ENCODE measurements at regions not wholly inside any gene's neighbourhood (a gene's known extent, or its start where the extent isn't known, plus 50 kb on each side); places are given as distances from the start of the nearest gene placed in this dataset.

GRCh38 chr6:127031511-127031910 lies 87.0 kb upstream of the RSPO3 start:
- BruUV-seq (replicated peaks) = no TSS peak
- Histone ChIP-seq H3K27me3 (ENCODE audit: insufficient read depth, low read length) (no peaks in the 10 kb centered on the region), H3K36me3 (ENCODE audit: control insufficient read depth in 1 of 2, insufficient read depth in 2 of 2, low read length in 2 of 2) (no peaks in the 10 kb centered on the region), H3K4me3 (replicated peaks in 1 of 2; ENCODE audit: low read depth in 1 of 2, low read length in 2 of 2) (no peak overlapping the region), H3K79me2 (ENCODE audit: insufficient read depth, low read length) (no peaks in the 10 kb centered on the region), H3K4me1 (ENCODE audit: control insufficient read depth in 1 of 2, insufficient read depth in 2 of 2, low read length in 2 of 2) (peaks cover 2 to 5% of the 10 kb centered on the region in 2 experiments), H4K20me1 (ENCODE audit: insufficient read depth) (no peaks in the 10 kb centered on the region), H3K9me3 (ENCODE audit: control insufficient read depth in 1 of 2, insufficient read depth in 1 of 2, low read depth in 1 of 2, low read length in 2 of 2) (no peaks in the 10 kb centered on the region), H3K9me2 (ENCODE audit: insufficient read depth) (no peaks in the 10 kb centered on the region; the same call in 1 of the 2 replicates), H3K4me2 (ENCODE audit: low read length) (no peak overlapping the region), H3K9ac (ENCODE audit: low read length) (no peak overlapping the region), H2AFZ (ENCODE audit: low read depth, low read length, poor library complexity, severe bottlenecking) (no peak overlapping the region), H3K27ac (ENCODE audit: low read depth, low read length) (no peak overlapping the region)
- DNase-seq (ENCODE audit: low read depth, low spot score) (no peak), ATAC-seq (no peak)
- POLR2A ChIA-PET = no interaction called here
- RAD21 ChIA-PET (ENCODE audit: low non-redundant PET in 1 of 2, low total read pairs in 2 of 2, uncharacterized antibody in 2 of 2, unreplicated experiment in 2 of 2) = no interaction called here
- intact Hi-C loops (cut with micrococcal nuclease) = no loop called here
- TF ChIP-seq POLR2AphosphoS5 (IDR thresholded peaks at IDR 0.05; ENCODE audit: low read depth, low read length) = no peak
- no peak for TF ChIP-seq JUND (IDR thresholded peaks at IDR 0.05)
- TF ChIP-seq ZNF274 (IDR thresholded peaks at IDR 0.05; ENCODE audit: low read depth, low read length) = no peak
- TF ChIP-seq ZFX (IDR thresholded peaks at IDR 0.05) = no peak
- CTCF ChIA-PET = no interaction called here

DNA sequence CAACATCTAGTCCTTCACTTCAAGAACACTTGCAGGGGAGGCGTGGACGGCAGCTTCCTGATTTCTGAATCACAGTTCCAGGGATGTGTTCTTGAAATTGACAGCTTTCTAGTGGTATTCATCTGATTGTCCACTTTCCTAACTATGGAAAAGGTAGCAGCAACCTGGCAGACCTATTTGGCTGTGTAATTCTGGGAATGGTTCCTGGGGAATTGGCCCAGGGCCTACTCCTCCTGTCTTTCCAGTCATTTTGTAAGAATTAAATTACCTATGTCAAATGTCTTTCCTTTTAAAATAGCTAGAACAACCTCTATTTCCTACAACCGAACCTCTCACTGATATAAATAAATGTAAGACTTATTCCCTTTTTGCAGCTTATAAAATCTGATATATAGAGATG lies 85.5 kb upstream of the RSPO3 start:
- H3K36me3 ChIP-seq (ENCODE audit: control insufficient read depth in 1 of 2, insufficient read depth in 2 of 2, low read length in 2 of 2) = no peaks in the 10 kb centered on the region
- ATAC-seq (no peak), DNase-seq (ENCODE audit: low read depth, low spot score) (no peak)
- BruUV-seq (replicated peaks) = no TSS peak
- CTCF ChIA-PET = no interaction called here
- no peak overlapping the region for H3K27ac ChIP-seq (ENCODE audit: low read depth, low read length)
- no peaks in the 10 kb centered on the region for H3K9me3 ChIP-seq (ENCODE audit: control insufficient read depth in 1 of 2, insufficient read depth in 1 of 2, low read depth in 1 of 2, low read length in 2 of 2)
- H2AFZ ChIP-seq (ENCODE audit: low read depth, low read length, poor library complexity, severe bottlenecking) = no peak overlapping the region
- no peaks in the 10 kb centered on the region for H3K27me3 ChIP-seq (ENCODE audit: insufficient read depth, low read length)
- H3K9ac ChIP-seq (ENCODE audit: low read length) = no peak overlapping the region
- RAD21 ChIA-PET (ENCODE audit: low non-redundant PET in 1 of 2, low total read pairs in 2 of 2, uncharacterized antibody in 2 of 2, unreplicated experiment in 2 of 2) = no interaction called here
- no peak overlapping the region for H3K4me3 ChIP-seq (replicated peaks in 1 of 2; ENCODE audit: low read depth in 1 of 2, low read length in 2 of 2)
- H3K4me1 ChIP-seq (ENCODE audit: control insufficient read depth in 1 of 2, insufficient read depth in 2 of 2, low read length in 2 of 2) = no peaks in the 10 kb centered on the region
- no peaks in the 10 kb centered on the region for H4K20me1 ChIP-seq (ENCODE audit: insufficient read depth)
- TF ChIP-seq EGR1 (IDR thresholded peaks at IDR 0.05; ENCODE audit: low read depth) (no peak), EZH2 (IDR thresholded peaks at IDR 0.05) (no peak), JUND (IDR thresholded peaks at IDR 0.05) (no peak), ELF1 (IDR thresholded peaks at IDR 0.05; ENCODE audit: borderline replicate concordance, low read depth) (no peak), SIN3A (IDR thresholded peaks at IDR 0.05; ENCODE audit: low read depth) (no peak), EZH2phosphoT487 (IDR thresholded peaks at IDR 0.05; ENCODE audit: borderline replicate concordance) (no peak), RAD21 (IDR thresholded peaks at IDR 0.05; ENCODE audit: low read depth) (no peak)
- no peak overlapping the region for H3K4me2 ChIP-seq (ENCODE audit: low read length)
- intact Hi-C loops (cut with micrococcal nuclease) = no loop called here
- POLR2A ChIA-PET = no interaction called here
- H3K9me2 ChIP-seq (ENCODE audit: insufficient read depth) = no peaks in the 10 kb centered on the region; the same call in 1 of the 2 replicates
- no peaks in the 10 kb centered on the region for H3K79me2 ChIP-seq (ENCODE audit: insufficient read depth, low read length)
